PC-3 (cell line): ENCODE measurements at regions not wholly inside any gene's neighbourhood (a gene's known extent, or its start where the extent isn't known, plus 50 kb on each side); places are given as distances from the start of the nearest gene placed in this dataset.

ENCODE experiments used
- ATAC-seq: fragments of 200-7000 bp; cut with Tn5 transposase; 2 replicates; pipeline ENCODE4 v1.9.1; 2020; ENCODE audit warnings: mild to moderate bottlenecking, moderate library complexity
- BruUV-seq: library from RNA; stranded (reverse); fragments of 400-500 nt; replicated peaks from 2 replicates; lab custom pipeline; 2021; lab: Mats Ljungman, UMichigan
- CTCF ChIA-PET: fragments of 300-600 bp; sonication (Branson Sonifier 250); formaldehyde crosslinking; loops from one replicate; lab custom pipeline; 2022; ENCODE audit warnings: antibody characterized with exemption; lab: Charles Lee
- POLR2A ChIA-PET: fragments of 300-600 bp; sonication (Branson Sonifier 250); formaldehyde crosslinking; loops from one replicate; lab custom pipeline; 2022; ENCODE audit warnings: antibody characterized with exemption; ENCODE audit not compliant: unreplicated experiment; lab: Charles Lee
- DNase-seq: peaks from one replicate; pipeline ENCODE4 v3.0.0-alpha.2; 2015
- H2AFZ ChIP-seq: fragments of 300-600 bp; sonication (generic); 2 replicates; pipeline ENCODE4 v1.6.0; 2016; ENCODE audit warnings: antibody characterized with exemption, low read length
- H3F3A ChIP-seq: fragments of 300-600 bp; sonication (generic); one replicate; pipeline ENCODE4 v1.6.0; 2017; ENCODE audit warnings: antibody characterized with exemption, low read length, control low read depth, mild to moderate bottlenecking; ENCODE audit not compliant: unreplicated experiment
- H3K27ac ChIP-seq: fragments of 300-600 bp; sonication (generic); 2 replicates; pipeline ENCODE4 v1.5.1; 2016; ENCODE audit warnings: mild to moderate bottlenecking, low read length
- H3K27me3 ChIP-seq: fragments of 300-600 bp; sonication (generic); 2 replicates; pipeline ENCODE4 v1.6.1; 2016; ENCODE audit warnings: low read length, mixed read lengths
- H3K36me3 ChIP-seq: fragments of 300-600 bp; sonication (generic); 2 replicates; pipeline ENCODE4 v1.6.1; 2016; ENCODE audit warnings: low read depth, mixed run types, low read length, mixed read lengths
- H3K4me1 ChIP-seq: fragments of 300-600 bp; sonication (generic); 2 replicates; pipeline ENCODE4 v1.5.1; 2016; ENCODE audit warnings: low read length; ENCODE audit not compliant: insufficient read depth
- H3K4me2 ChIP-seq: fragments of 300-600 bp; sonication (generic); 2 replicates; pipeline ENCODE4 v1.6.0; 2016; ENCODE audit warnings: low read length
- H3K4me3 ChIP-seq: fragments of 300-600 bp; sonication (generic); 2 replicates; pipeline ENCODE4 v1.5.1; 2016; ENCODE audit warnings: mild to moderate bottlenecking, low read length, mixed read lengths
- H3K79me2 ChIP-seq: fragments of 300-600 bp; sonication (generic); 2 replicates; pipeline ENCODE4 v1.6.1; 2017; ENCODE audit warnings: low read length, mixed read lengths
- H3K9ac ChIP-seq: fragments of 300-600 bp; sonication (generic); 2 replicates; pipeline ENCODE4 v1.6.0; 2016; ENCODE audit warnings: mild to moderate bottlenecking, low read length
- H3K9me2 ChIP-seq: fragments of 300-600 bp; sonication (generic); replicated peaks from 2 replicates; pipeline ENCODE4 v1.6.1; 2016; ENCODE audit warnings: mixed run types, low read length, mixed read lengths
- H3K9me3 ChIP-seq: fragments of 300-600 bp; sonication (generic); 2 replicates; pipeline ENCODE4 v1.6.1; 2016; ENCODE audit warnings: low read length, mixed read lengths
- H4K20me1 ChIP-seq: fragments of 300-600 bp; sonication (generic); 2 replicates; pipeline ENCODE4 v1.6.1; 2016; ENCODE audit warnings: low read length, mixed read lengths
- EZH2 ChIP-seq: fragments of 300-600 bp; sonication (generic); IDR thresholded peaks from one replicate; pipeline ENCODE4 v1.6.1; 2017; ENCODE audit warnings: antibody characterized with exemption, mild to moderate bottlenecking, low read length; ENCODE audit not compliant: unreplicated experiment
- EZH2phosphoT487 ChIP-seq: fragments of 300-600 bp; sonication (generic); IDR thresholded peaks from 2 replicates; pipeline ENCODE4 v1.6.1; 2018; ENCODE audit warnings: mild to moderate bottlenecking, antibody characterized with exemption, low read length, borderline replicate concordance
- intact Hi-C: fragments of 100-400 bp; cut with micrococcal nuclease; formaldehyde crosslinking; loops from 2 replicates; pipeline ENCODE4 v1.9.0; 2023
- TF ChIP-seq, protein P1 (sequence below): fragments of 300-600 bp; sonication (generic); conservative IDR thresholded peaks from 2 replicates; pipeline ENCODE4 v1.5.1; 2017; ENCODE audit warnings: antibody characterized with exemption, low read depth, mild to moderate bottlenecking, low read length

DNA sequence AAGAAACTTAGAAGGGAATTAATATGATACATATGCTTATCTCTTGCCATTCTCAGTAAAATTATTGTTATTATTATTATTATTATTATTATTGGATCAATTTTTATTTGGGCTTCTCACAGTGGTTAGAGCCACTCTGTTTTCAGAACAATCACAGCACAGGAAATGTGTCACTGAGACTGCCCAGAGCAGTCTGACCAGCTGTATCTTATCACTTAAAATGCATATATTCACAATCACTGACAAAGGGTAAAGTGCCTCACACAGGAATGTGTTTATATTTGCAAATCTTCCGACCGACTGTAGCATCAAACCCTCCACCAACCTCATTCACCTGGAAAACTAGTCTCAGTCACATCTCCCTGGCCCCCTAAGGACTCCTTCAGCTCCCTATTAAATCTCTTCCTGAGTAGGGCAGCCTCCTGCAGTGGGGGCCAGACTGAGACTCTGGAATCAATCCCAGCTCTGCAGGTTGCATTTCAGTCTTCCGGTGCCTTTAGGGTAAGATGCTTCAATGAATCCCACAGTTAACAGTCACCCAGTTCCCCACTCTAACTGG, 738.3 kb upstream of the SLITRK5 start:
- ChIA-PET POLR2A (no interaction called here), CTCF (no interaction called here)
- intact Hi-C loops: no loop called here
- TF ChIP-seq, protein P1, sequence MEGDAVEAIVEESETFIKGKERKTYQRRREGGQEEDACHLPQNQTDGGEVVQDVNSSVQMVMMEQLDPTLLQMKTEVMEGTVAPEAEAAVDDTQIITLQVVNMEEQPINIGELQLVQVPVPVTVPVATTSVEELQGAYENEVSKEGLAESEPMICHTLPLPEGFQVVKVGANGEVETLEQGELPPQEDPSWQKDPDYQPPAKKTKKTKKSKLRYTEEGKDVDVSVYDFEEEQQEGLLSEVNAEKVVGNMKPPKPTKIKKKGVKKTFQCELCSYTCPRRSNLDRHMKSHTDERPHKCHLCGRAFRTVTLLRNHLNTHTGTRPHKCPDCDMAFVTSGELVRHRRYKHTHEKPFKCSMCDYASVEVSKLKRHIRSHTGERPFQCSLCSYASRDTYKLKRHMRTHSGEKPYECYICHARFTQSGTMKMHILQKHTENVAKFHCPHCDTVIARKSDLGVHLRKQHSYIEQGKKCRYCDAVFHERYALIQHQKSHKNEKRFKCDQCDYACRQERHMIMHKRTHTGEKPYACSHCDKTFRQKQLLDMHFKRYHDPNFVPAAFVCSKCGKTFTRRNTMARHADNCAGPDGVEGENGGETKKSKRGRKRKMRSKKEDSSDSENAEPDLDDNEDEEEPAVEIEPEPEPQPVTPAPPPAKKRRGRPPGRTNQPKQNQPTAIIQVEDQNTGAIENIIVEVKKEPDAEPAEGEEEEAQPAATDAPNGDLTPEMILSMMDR: no peak
- no peak for TF ChIP-seq EZH2phosphoT487
- no peak for TF ChIP-seq EZH2
- no peak for DNase-seq
- H3K27me3 ChIP-seq: no peaks in the 10 kb centered on the region
- no peak overlapping the region for H3K4me2 ChIP-seq
- H3K36me3 ChIP-seq: no peaks in the 10 kb centered on the region
- H3K9me2 ChIP-seq: no peaks in the 10 kb centered on the region
- no peak for ATAC-seq
- BruUV-seq: no TSS peak
- H3K9ac ChIP-seq: no peak overlapping the region
- H3K27ac ChIP-seq: no peak overlapping the region
- no peak overlapping the region for H2AFZ ChIP-seq
- H3K4me3 ChIP-seq: no peak overlapping the region
- no peaks in the 10 kb centered on the region for H3K79me2 ChIP-seq
- H3K4me1 ChIP-seq: no peaks in the 10 kb centered on the region
- no peaks in the 10 kb centered on the region for H3K9me3 ChIP-seq
- no peaks in the 10 kb centered on the region for H3F3A ChIP-seq
- no peaks in the 10 kb centered on the region for H4K20me1 ChIP-seq

DNA sequence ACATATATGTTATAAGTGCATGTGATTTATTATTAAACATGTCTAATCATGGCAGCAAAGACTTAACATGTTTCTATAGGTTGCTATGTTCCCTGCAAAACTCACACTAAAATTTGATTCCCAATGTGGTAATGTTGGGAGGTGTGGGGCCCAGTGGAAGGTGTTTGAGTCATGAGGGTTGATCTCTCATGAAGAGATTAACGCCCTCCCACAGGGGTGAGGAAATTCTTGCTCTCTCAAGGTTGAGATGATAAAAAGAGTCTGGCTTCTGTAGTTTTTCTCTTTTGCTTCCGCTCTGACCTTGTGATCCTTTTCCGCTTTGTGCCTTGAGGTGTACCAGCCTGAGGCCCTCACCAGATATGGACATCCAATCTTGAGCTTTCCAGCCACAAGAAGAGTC, 737.5 kb upstream of the SLITRK5 start:
- H4K20me1 ChIP-seq: no peaks in the 10 kb centered on the region
- DNase-seq (no peak), ATAC-seq (no peak)
- no peaks in the 10 kb centered on the region for H3K36me3 ChIP-seq
- H3K4me1 ChIP-seq: no peaks in the 10 kb centered on the region
- H3K79me2 ChIP-seq: no peaks in the 10 kb centered on the region
- BruUV-seq: no TSS peak
- H3K9ac ChIP-seq: no peak overlapping the region
- TF ChIP-seq, protein P1: no peak
- TF ChIP-seq EZH2: no peak
- no peak for TF ChIP-seq EZH2phosphoT487
- H3K4me2 ChIP-seq: no peak overlapping the region
- CTCF ChIA-PET: no interaction called here
- no peak overlapping the region for H3K27ac ChIP-seq
- no peaks in the 10 kb centered on the region for H3K9me3 ChIP-seq
- H3K27me3 ChIP-seq: no peaks in the 10 kb centered on the region
- H3F3A ChIP-seq: no peaks in the 10 kb centered on the region
- intact Hi-C loops: no loop called here
- H3K9me2 ChIP-seq: no peaks in the 10 kb centered on the region
- no peak overlapping the region for H3K4me3 ChIP-seq
- POLR2A ChIA-PET: no interaction called here
- H2AFZ ChIP-seq: no peak overlapping the region

DNA sequence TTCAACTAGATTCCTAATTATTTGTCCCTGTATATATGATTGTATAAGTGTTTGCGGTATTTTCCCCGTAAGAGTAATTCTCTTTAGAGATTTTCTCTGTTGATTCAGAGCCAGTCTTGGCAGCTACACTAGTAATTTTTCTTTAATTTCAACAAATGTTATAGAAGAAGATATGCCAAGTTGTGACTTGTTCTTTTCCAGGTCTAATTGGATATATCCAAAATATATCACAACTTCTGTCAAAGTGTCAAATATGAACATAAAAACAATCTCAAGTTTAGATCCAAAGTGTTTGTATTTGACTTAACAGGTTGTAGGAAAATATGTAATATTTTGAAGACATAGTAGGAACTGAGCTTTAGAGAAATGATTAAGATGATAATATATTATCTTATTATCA, 733.9 kb upstream of the SLITRK5 start:
- H3K27me3 ChIP-seq: no peaks in the 10 kb centered on the region
- no peaks in the 10 kb centered on the region for H3K79me2 ChIP-seq
- DNase-seq: no peak
- intact Hi-C loops: no loop called here
- no peak overlapping the region for H3K4me3 ChIP-seq
- no peaks in the 10 kb centered on the region for H4K20me1 ChIP-seq
- no peak overlapping the region for H3K9ac ChIP-seq
- ChIA-PET CTCF (no interaction called here), POLR2A (no interaction called here)
- no peaks in the 10 kb centered on the region for H3K9me3 ChIP-seq
- H3K4me1 ChIP-seq: no peaks in the 10 kb centered on the region
- no peaks in the 10 kb centered on the region for H3K9me2 ChIP-seq
- no peaks in the 10 kb centered on the region for H3F3A ChIP-seq
- H2AFZ ChIP-seq: no peak overlapping the region
- no peak for TF ChIP-seq EZH2phosphoT487
- TF ChIP-seq, protein P1: no peak
- no peak for TF ChIP-seq EZH2
- BruUV-seq: no TSS peak
- no peak overlapping the region for H3K27ac ChIP-seq
- ATAC-seq: no peak
- H3K4me2 ChIP-seq: no peak overlapping the region
- H3K36me3 ChIP-seq: no peaks in the 10 kb centered on the region
